Activated CD4-positive, CD25-positive, alpha-beta regulatory T cell treated with anti-CD3 and anti-CD28 coated beads, Interleukin-2, amount 50 U/mL, for 16 hours (primary cell): ENCODE measurements at regions not wholly inside any gene's neighbourhood (a gene's known extent, or its start where the extent isn't known, plus 50 kb on each side); places are given as distances from the start of the nearest gene placed in this dataset.
"Not testable (repeated sequence)": the region's sequence is repeated elsewhere in the genome, so short reads cannot be mapped to it uniquely, and the experiment has no call there.

Source experiments
- DNase-seq: peaks from one replicate; pipeline ENCODE4 v3.0.0-alpha.2; 2020; ENCODE audit warnings: low read depth, low spot score

DNA sequence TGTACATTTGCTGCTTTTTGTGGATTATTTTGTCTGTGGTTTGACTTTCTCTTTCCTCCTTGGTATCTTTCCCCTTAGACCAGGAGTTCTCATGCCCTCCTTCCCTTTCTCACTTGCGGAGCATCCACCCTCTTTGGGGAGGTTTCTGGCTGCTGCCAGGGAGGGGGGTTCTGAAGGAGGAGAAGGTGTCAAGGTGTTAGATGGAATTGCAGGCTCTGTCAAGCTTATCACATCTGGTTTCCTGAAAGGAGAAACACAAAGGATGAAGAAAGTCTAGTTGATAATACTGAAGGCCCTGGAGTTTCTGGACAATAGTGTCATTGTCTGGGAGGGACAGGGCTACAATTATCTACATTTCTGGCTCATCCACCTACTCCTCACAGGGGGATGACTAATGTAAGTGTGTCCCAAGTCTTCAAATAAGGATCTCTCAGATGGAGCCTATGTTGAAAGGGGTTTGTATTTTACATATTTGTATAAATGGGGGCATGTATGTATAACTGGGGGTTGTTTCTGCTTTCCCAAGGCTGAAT, 217.3 kb upstream of the CCDC196 start:
- DNase-seq, result no peak

DNA sequence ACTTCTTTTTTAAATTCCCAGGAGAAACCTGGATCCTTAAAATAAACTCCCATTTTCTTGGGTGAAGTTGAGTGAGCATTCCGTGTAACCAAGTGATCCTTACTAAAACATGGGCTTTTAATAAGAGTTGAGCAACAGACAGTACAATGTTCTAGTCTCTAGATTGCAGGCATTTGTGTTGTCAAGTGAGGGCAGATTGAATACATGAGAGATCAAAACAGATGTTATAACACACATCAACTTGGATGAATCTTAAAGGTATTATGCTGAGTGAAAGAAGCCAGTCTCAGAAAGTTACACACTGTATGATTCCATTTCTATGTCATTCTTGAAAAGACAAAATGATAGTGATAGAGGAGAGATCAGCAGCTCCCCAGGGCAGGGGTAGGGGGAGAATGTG, 213.9 kb upstream of the CCDC196 start:
- DNase-seq, result no peak

DNA sequence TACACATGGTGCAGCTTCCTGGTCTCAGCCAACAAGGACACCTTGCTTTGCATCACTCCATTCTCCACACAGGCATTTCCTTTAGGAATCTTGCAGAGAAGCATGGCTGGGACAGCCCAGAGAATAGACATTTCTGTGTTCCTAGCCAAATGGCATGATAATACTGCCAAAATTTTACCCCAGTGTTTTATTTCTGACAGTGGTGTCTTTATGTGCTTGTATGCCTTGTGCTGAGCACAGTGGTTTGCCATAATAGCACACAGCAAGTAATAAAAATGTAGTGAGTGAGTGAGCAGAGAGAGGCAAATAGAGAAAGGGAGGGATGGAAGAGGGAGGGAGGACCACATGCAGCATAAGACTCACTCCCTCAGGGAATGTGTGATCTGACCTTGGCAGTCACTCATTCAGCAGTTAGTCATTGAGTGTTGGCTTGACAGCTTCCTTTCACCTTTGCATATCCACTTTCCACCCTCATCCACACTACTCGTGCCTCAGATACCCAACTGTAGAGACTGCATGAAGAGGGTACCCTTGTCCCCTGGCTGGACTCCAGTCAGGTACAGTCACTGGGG, 212.8 kb upstream of the CCDC196 start:
- no peak for DNase-seq

GRCh38 chr14:66278418-66278817, 207.8 kb upstream of the CCDC196 start:
- not testable (repeated sequence) for DNase-seq

DNA sequence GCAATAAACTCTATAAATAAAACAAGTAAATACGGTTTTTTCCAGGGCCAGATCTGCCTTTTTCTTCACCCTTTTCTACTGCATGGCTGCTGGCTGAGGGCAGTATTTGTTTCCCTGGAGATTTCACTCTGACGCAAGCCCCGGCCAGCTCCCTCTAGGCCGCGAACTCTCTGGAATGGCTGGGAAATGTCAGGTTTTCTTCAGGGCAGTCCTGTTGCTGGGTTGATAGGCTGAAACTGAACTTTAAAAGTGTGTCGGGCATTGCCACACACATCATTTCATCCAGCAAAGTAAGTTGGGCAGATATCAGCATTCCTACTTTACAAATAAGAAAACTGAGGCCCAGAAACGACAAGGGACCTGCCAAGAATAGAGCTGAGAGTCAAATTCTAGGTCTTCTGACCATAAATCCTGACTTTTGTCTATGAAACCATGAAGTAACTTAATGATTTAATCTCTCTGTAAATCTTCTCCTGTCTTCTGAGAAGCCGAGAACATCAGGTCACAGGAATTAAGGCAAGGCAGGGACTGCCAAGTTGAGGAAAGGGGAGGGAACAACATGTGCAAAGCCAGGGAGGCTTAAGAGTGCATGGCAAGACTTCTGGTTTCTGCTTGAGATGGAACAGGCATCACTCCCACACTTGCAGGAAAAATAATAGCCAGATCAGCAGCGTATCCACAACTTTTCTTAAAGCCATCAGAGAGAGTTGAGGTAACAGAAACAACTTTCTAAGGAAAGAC, 205.0 kb upstream of the CCDC196 start:
- DNase-seq, result no peak

GRCh38 chr14:66284346-66284745, 201.8 kb upstream of the CCDC196 start:
- no peak for DNase-seq

DNA sequence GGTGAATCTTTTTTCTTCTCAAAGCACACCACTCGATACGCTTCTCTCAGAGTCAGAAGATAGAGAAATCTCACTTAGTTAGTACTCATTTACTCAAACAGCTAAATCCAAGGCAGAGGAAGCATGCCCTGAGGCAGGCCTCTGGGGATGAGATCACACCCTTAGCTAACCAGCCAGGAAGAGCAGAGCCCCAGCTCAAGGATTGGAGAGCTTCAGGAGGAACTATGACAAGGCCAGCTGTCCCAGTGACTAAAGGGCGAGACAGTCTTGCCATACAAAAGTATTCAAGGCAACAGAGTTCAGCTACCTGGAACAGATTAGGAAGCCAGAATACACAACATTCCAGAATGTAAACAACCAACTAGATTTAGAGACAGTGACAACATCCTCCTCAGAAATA, 197.7 kb upstream of the CCDC196 start:
- no peak for DNase-seq

DNA sequence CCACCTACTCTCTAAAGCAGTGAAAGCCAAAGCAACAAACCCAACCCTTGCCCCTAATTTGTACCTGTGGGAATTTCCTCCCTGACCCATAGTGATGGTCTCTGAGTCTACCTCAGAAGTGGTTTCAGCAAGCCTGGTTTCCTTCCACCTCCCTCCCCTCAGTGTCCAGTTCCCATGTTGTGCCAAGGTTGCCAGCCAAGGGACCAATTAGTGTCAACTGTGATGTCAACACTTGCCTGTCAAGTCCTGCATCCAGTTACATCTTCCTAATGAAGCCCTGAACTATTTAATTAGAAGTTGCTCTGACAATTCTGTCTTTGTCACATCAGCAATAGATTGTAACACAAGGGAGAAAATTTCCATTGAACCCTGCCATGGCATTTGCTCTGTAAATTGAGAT, 194.4 kb upstream of the CCDC196 start:
- no peak for DNase-seq

DNA sequence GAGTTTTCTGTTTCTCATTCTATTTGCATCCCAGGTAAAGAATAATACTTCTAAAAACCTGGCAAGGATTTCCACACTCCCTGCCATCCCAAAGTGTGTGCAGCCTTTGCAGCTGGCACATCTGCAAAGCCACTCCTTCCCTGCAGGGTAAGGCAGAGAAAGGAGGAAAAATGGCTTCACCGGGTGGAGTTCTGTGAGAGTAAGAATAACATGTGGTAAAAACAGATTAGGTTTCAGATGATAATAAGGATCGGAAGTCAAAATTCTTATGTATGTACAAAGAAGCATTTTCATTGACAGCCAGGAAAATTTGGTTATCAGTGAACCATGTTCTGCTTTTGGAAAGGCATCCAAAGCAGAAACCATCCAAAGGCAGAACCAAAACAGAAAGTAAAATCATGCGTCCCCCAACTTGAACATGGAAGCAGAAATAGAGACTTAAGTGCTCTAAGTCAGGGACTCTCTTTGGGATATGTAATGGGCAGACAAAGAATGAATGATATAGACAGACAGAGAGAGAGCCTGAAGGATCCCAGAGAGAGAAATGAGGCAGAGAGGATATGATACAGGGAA, 192.6 kb upstream of the CCDC196 start:
- DNase-seq, result no peak

- no peak for DNase-seq
These were observed 190.8 kb upstream of the CCDC196 start for GRCh38 chr14:66295386-66295785.

DNA sequence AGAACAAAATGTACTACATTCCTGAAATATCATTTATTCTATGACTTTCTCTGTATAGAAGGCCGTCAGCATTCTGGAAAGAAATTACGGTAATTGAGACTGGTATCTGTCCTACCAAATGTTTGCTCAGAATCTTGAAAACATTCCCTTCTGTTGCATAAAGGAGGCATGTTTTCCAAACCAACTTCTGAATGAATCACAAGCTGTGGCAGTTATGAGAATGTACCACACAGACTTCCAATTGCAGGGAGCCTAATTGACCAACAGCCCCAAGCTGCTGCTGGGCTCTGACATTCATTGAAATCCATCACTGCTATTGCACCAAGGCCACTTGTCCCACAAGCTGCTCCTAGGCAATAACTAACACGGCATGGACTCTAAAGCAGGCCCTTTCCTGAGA, 185.3 kb upstream of the CCDC196 start:
- no peak for DNase-seq

DNA sequence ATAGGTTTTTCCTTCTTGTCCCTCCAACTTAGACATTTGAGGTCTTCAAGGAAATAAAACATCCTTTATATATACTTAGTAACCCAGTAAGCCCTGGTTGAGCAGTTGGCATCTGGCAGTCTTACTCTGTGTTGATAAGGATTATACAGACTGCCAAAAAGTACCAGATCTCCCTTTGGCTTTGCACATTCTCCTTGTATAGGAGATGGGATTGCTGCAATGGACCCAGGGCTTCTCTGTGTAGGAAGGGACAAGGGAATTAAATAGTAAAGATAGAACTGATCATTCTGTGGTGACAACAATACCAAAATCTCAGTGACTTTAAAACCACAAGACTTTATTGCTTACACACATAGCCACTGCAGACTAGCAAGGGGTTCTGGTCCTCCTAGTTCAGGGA, 180.1 kb upstream of the CCDC196 start:
- DNase-seq, result no peak

GRCh38 chr14:66311058-66311457, 175.1 kb upstream of the CCDC196 start:
- no peak for DNase-seq

DNA sequence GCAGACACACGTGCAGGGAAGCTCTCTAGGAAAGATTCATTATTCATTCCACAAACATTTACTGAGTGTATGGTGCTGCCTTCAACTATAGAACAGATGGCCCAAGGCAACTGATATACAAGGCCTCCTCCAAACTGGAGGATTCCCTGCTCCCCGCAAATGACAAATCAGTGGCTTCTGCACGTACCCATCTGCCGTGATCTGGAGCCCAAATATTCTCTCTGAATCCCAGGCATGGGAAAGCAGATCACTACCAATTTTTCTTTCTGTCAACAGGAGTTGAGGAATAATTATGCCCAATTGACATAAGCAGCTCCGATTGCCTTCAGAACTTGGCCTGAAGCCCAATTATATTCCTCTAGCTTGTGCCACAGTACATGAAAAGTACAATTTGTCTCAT, 174.2 kb upstream of the CCDC196 start:
- DNase-seq, result no peak

- no peak for DNase-seq
These were observed 173.7 kb upstream of the CCDC196 start for GRCh38 chr14:66312451-66312850.

- no peak for DNase-seq
These were observed 171.1 kb upstream of the CCDC196 start for GRCh38 chr14:66315098-66315497.

- DNase-seq, result no peak
These were observed 170.6 kb upstream of the CCDC196 start for GRCh38 chr14:66315548-66315947.

DNA sequence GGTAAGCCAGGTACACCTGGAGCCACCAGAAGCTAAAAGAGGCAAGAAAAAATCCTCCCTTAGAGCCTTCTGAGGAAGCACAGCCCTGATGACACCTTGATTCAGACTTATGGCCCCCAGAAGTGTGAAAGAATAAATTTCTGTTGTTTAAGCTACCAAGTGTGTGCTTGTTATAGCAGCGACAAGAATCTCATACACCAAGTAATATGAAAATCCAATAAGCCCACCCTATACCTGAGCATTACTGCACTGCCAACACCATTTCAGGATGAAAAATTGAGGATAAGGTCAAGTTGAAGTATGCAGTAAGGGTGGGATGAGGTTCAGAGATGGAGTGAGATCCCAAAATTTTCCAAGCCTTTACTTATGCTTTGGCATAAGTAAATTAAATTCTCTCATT, 163.6 kb upstream of the CCDC196 start:
- no peak for DNase-seq

DNA sequence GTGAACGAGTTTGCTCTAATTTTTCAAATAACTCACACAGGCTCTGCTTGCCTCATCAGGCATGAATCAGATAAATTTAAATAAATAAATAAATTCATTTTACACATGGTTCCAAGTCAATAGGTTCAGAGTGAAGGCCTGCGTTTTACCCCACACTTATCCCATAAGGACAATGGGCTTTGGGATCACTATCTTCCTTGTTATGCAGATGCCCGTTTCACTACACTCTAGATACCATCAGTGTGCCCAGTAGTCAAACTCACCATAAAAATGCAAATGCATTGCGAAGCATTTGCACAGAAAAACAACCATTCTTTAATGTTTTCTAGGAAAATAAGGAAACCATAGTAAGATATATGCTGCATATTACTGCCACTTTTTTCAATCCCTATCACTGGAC, 155.9 kb upstream of the CCDC196 start:
- DNase-seq, result no peak

- DNase-seq, result no peak
These were observed 155.3 kb upstream of the CCDC196 start for GRCh38 chr14:66330916-66331315.

- not testable (repeated sequence) for DNase-seq
These were observed 152.9 kb upstream of the CCDC196 start for GRCh38 chr14:66333293-66333692.

- no peak for DNase-seq
These were observed 144.9 kb upstream of the CCDC196 start for GRCh38 chr14:66341239-66341638.

DNA sequence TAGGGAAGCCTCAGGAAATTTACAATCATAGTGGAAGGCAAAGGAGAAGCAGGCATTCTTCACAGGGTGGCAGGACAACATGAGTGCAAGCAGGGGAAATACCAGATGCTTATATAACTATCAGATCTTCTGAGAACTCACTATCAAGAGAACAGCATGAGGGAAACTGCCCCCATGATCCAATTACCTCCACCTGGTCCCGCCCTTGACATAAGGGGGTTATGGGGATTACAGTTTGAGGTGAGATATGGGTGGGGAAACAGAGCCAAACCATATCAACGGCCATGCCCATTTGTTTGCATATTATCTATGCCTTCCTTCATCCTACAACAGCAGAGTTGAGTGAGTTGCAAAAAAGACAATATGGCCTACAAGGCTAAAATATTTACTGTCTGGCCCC, 140.2 kb upstream of the CCDC196 start:
- no peak for DNase-seq
